B cell (primary cell): ENCODE measurements at regions not wholly inside any gene's neighbourhood (a gene's known extent, or its start where the extent isn't known, plus 50 kb on each side); places are given as distances from the start of the nearest gene placed in this dataset.

ENCODE experiments used
- ATAC-seq: fragments of 200-7000 bp; cut with Tn5 transposase; one replicate; pipeline ENCODE4 v1.10.0; 2021; ENCODE audit warnings: low read depth, mild to moderate bottlenecking, moderate number of reproducible peaks, moderate library complexity
- CTCF ChIA-PET: fragments of 350-600 bp; sonication (Branson Sonifier 250); formaldehyde crosslinking; loops from one replicate; lab custom pipeline; 2021; ENCODE audit warnings: antibody characterized with exemption, inconsistent platforms; lab: Charles Lee
- POLR2A ChIA-PET: fragments of 350-600 bp; sonication (Branson Sonifier 250); formaldehyde crosslinking; loops from one replicate; lab custom pipeline; 2021; ENCODE audit warnings: antibody characterized with exemption; lab: Charles Lee
- DNase-seq: peaks from one replicate; pipeline ENCODE4 v3.0.0; 2013
- H2AFZ ChIP-seq: 2 replicates; pipeline ENCODE4 v1.6.1; 2012; ENCODE audit warnings: mild to moderate bottlenecking, low read depth, low read length; ENCODE audit not compliant: insufficient read depth, poor library complexity, severe bottlenecking
- H3K27ac ChIP-seq, 2 donors: 1 replicate in 1 of 2; 2 replicates in 1 of 2; pipeline ENCODE4 v1.5.1; 2012 to 2013; ENCODE audit warnings: low read length in 2 of 2, mild to moderate bottlenecking in 2 of 2, moderate library complexity in 1 of 2
- H3K27me3 ChIP-seq, 4 experiments: fragments of 200-600 bp in 1 of 4; sonication (generic) in 1 of 4; replicated peaks in 1 of 4; 1 replicate in 2 of 4; 2 replicates in 2 of 4; pipeline versions ENCODE4 v1.6.1 to v1.7.0; 2013 to 2016; ENCODE audit warnings: low read length in 3 of 4, mild to moderate bottlenecking in 2 of 4, mixed read lengths in 1 of 4, moderate library complexity in 1 of 4; ENCODE audit not compliant: insufficient read depth in 4 of 4, control insufficient read depth in 3 of 4; ENCODE audit errors: control extremely low read depth in 1 of 4
- H3K36me3 ChIP-seq, 2 experiments: replicated peaks in 1 of 2; 1 replicate in 1 of 2; 2 replicates in 1 of 2; pipeline versions ENCODE4 v1.6.1 to v1.7.1; 2013; ENCODE audit warnings: low read length in 1 of 2; ENCODE audit not compliant: insufficient read depth in 2 of 2, control insufficient read depth in 1 of 2; ENCODE audit errors: control extremely low read depth in 1 of 2, extremely low read depth in 1 of 2
- H3K4me1 ChIP-seq, 2 donors: fragments of 200-600 bp in 1 of 2; sonication (generic) in 1 of 2; 1 replicate in 1 of 2; 2 replicates in 1 of 2; pipeline versions ENCODE4 v1.5.1 to v1.6.1; 2013 to 2017; ENCODE audit warnings: low read length in 2 of 2; ENCODE audit not compliant: control insufficient read depth in 2 of 2, insufficient read depth in 2 of 2
- H3K4me2 ChIP-seq: replicated peaks from 2 replicates; pipeline ENCODE3; 2012; ENCODE audit warnings: mild to moderate bottlenecking, low read depth, low read length; ENCODE audit not compliant: poor library complexity, severe bottlenecking
- H3K4me3 ChIP-seq, 5 experiments: fragments of 200-600 bp in 1 of 5; sonication (generic) in 1 of 5; 1 replicate in 3 of 5; 2 replicates in 2 of 5; pipeline versions ENCODE4 v1.5.1 to v1.7.0; 2011 to 2016; ENCODE audit warnings: low read length in 4 of 5, mild to moderate bottlenecking in 4 of 5, low read depth in 2 of 5, control low read depth in 1 of 5, moderate library complexity in 1 of 5; ENCODE audit not compliant: insufficient read depth in 1 of 5; ENCODE audit errors: control extremely low read depth in 1 of 5, extremely low read depth in 1 of 5
- H3K79me2 ChIP-seq: fragments of 200-600 bp; sonication (generic); one replicate; pipeline ENCODE4 v1.6.0; 2016; ENCODE audit warnings: low read length; ENCODE audit not compliant: control insufficient read depth, insufficient read depth
- H3K9ac ChIP-seq: fragments of 200-600 bp; sonication (generic); 2 replicates; pipeline ENCODE4 v1.6.1; 2017; ENCODE audit warnings: mild to moderate bottlenecking, low read length, moderate library complexity
- H3K9me3 ChIP-seq, 3 donors: one replicate each; pipeline versions ENCODE4 v1.6.1 to v1.7.1; 2013; ENCODE audit warnings: low read length in 2 of 3; ENCODE audit not compliant: control insufficient read depth in 2 of 3, insufficient read depth in 1 of 3; ENCODE audit errors: control extremely low read depth in 1 of 3
- H4K20me1 ChIP-seq: 2 replicates; pipeline ENCODE4 v1.6.0; 2012; ENCODE audit warnings: mild to moderate bottlenecking, low read length; ENCODE audit not compliant: insufficient read depth, control insufficient read depth, poor library complexity, severe bottlenecking
- H3K27ac Mint-ChIP-seq: one replicate; pipeline ENCODE4 v1.8.0; 2021; ENCODE audit warnings: mixed read lengths
- H3K27me3 Mint-ChIP-seq: one replicate; pipeline ENCODE4 v1.8.0; 2021; ENCODE audit warnings: mixed read lengths
- H3K4me1 Mint-ChIP-seq: one replicate; pipeline ENCODE4 v1.8.0; 2021; ENCODE audit warnings: mixed read lengths
- H3K4me3 Mint-ChIP-seq: one replicate; pipeline ENCODE4 v1.8.0; 2021; ENCODE audit warnings: mixed read lengths
- H3K9me3 Mint-ChIP-seq: one replicate; pipeline ENCODE4 v1.8.0; 2022; ENCODE audit warnings: mixed read lengths; ENCODE audit not compliant: insufficient read depth
- EZH2 ChIP-seq: IDR thresholded peaks from 2 replicates; pipeline ENCODE4 v1.6.1; 2012; ENCODE audit warnings: borderline replicate concordance, low read depth, mild to moderate bottlenecking, moderate library complexity, low read length; ENCODE audit not compliant: insufficient read depth, poor library complexity, severe bottlenecking
- WGBS: methylation state at CpG from one replicate; pipeline ENCODE4 v1.1.5; 2013; ENCODE audit warnings: missing lambda C conversion rate; ENCODE audit not compliant: insufficient coverage; 5-methylcytosine and 5-hydroxymethylcytosine counted together
- intact Hi-C: fragments of 100-400 bp; cut with micrococcal nuclease; formaldehyde crosslinking; loops from one replicate; pipeline ENCODE4 v1.10.0; 2022
- TF ChIP-seq, protein P1 (sequence below): fragments of 200-600 bp; IDR thresholded peaks from one replicate; pipeline ENCODE4 v1.8.0; 2022; ENCODE audit warnings: antibody characterized with exemption, mild to moderate bottlenecking

DNA sequence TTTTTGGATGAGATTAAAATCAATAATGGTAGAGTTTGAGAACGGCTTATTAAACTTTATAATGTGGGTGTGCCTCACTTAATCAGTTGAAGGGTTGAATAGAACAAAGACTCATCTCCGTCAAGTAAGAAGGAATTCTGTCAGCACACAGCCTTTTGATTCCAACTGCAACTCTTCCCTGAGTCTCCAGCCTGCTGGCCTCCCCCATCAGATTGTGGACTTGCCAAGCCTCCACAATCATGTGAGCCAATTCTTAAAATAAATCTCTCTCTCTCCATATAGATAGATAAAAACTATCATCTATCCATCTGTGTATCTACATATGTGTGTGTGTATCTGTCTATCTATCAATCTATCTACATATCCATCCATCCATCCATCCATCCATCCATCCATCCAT is 127.4 kb upstream of the BTG1 start:
- H3K27ac Mint-ChIP-seq: no peak overlapping the region
- DNase-seq: no peak
- CTCF ChIA-PET: no interaction called here
- H3K27me3 Mint-ChIP-seq: no peaks in the 10 kb centered on the region
- POLR2A ChIA-PET: no interaction called here
- intact Hi-C loops: no loop called here
- no peak for ATAC-seq
- Histone ChIP-seq H3K79me2 (no peaks in the 10 kb centered on the region), H3K9me3 (peaks cover 0 to 1% (median 0%) of the 10 kb centered on the region in 3 donors), H3K9ac (no peak overlapping the region), H3K27me3 (no peaks in the 10 kb centered on the region), H3K4me1 (no peaks in the 10 kb centered on the region), H4K20me1 (no peaks in the 10 kb centered on the region), H3K36me3 (no peaks in the 10 kb centered on the region), H3K27ac (no peak overlapping the region), H3K4me2 (no peak overlapping the region), H2AFZ (no peak overlapping the region), H3K4me3 (no peak overlapping the region)
- TF ChIP-seq, protein P1, sequence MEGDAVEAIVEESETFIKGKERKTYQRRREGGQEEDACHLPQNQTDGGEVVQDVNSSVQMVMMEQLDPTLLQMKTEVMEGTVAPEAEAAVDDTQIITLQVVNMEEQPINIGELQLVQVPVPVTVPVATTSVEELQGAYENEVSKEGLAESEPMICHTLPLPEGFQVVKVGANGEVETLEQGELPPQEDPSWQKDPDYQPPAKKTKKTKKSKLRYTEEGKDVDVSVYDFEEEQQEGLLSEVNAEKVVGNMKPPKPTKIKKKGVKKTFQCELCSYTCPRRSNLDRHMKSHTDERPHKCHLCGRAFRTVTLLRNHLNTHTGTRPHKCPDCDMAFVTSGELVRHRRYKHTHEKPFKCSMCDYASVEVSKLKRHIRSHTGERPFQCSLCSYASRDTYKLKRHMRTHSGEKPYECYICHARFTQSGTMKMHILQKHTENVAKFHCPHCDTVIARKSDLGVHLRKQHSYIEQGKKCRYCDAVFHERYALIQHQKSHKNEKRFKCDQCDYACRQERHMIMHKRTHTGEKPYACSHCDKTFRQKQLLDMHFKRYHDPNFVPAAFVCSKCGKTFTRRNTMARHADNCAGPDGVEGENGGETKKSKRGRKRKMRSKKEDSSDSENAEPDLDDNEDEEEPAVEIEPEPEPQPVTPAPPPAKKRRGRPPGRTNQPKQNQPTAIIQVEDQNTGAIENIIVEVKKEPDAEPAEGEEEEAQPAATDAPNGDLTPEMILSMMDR: no peak
- no peak for TF ChIP-seq EZH2
- H3K4me1 Mint-ChIP-seq: peaks cover 3% of the 10 kb centered on the region
- WGBS: 92% methylated on average over 2 of the region's 2 CpGs
- H3K4me3 Mint-ChIP-seq: no peak overlapping the region
- no peaks in the 10 kb centered on the region for H3K9me3 Mint-ChIP-seq

DNA sequence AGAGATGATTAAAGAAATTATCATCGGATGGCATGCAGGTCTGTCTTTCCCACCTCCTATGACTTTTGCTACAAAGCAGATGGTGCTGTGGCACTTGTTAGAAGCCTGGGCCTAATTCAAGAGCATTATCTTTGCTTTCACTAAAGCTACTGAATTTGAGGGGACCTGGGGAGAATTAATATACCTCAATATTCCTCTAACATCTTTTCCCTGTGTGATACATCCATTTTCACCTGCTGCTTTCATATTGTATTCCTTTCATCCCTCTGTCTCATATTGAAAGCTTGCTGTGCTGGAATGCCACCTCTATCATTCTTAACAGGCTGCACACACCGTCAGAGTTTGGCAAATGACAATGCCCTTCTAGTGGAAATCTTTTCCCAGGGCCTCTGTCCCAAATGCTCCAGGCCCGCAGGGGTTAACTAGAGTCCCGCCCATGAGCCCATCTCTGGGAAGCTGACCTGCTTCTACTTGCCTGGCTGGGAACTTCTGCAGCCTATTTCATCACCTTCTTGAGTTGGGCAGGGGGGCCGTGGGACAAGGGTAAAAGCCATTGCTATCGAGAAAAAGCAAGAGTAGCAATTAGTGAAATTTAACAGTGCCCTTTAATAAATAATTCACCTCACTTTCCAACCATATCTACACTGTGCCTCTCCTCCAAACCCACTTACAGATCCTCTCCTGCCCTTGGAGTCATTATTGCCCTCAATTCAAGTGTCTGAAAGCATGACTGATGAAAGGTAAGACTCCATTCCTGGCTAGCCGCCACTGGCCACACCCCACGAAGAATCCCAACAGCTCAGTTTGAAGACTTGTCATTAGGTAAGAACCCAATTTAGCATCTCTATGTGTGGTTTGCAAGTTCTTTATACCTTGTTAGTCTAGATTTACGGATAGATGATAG is 126.7 kb upstream of the BTG1 start:
- H3K9ac ChIP-seq: no peak overlapping the region
- CTCF ChIA-PET: no interaction called here
- POLR2A ChIA-PET: no interaction called here
- peaks cover 3% of the 10 kb centered on the region for H3K4me1 Mint-ChIP-seq
- no peak overlapping the region for H3K27ac Mint-ChIP-seq
- H3K27me3 ChIP-seq: no peaks in the 10 kb centered on the region
- H3K27me3 Mint-ChIP-seq: no peaks in the 10 kb centered on the region
- H3K4me3 Mint-ChIP-seq: no peak overlapping the region
- intact Hi-C loops: no loop called here
- TF ChIP-seq EZH2: no peak
- TF ChIP-seq, protein P1: no peak
- H3K27ac ChIP-seq: no peak overlapping the region
- no peak overlapping the region for H2AFZ ChIP-seq
- H3K36me3 ChIP-seq: no peaks in the 10 kb centered on the region
- H3K9me3 Mint-ChIP-seq: no peaks in the 10 kb centered on the region
- no peaks in the 10 kb centered on the region for H3K4me1 ChIP-seq
- H4K20me1 ChIP-seq: no peaks in the 10 kb centered on the region
- DNase-seq (no peak), ATAC-seq (no peak)
- 95% methylated on average over 6 of the region's 9 CpGs for WGBS
- no peak overlapping the region for H3K4me2 ChIP-seq
- H3K4me3 ChIP-seq: no peak overlapping the region
- H3K79me2 ChIP-seq: no peaks in the 10 kb centered on the region
- H3K9me3 ChIP-seq: peaks cover 0 to 1% (median 0%) of the 10 kb centered on the region in 3 donors
